Endothelial cell (in vitro differentiated cells): ENCODE measurements at regions not wholly inside any gene's neighbourhood (a gene's known extent, or its start where the extent isn't known, plus 50 kb on each side); places are given as distances from the start of the nearest gene placed in this dataset.

Experiments used
- DNase-seq: peaks from one replicate; pipeline ENCODE4 v3.0.0; 2021; ENCODE audit warnings: low spot score
- H3K27ac Mint-ChIP-seq: one replicate; pipeline ENCODE4 v1.8.0; 2021; ENCODE audit warnings: mixed read lengths, inconsistent platforms; ENCODE audit not compliant: unreplicated experiment
- H3K27me3 Mint-ChIP-seq: one replicate; pipeline ENCODE4 v1.8.0; 2021; ENCODE audit warnings: mild to moderate bottlenecking, moderate library complexity, mixed read lengths, inconsistent platforms; ENCODE audit not compliant: unreplicated experiment
- H3K36me3 Mint-ChIP-seq: one replicate; pipeline ENCODE4 v1.8.0; 2021; ENCODE audit warnings: mild to moderate bottlenecking, low read depth, mixed read lengths, inconsistent platforms; ENCODE audit not compliant: unreplicated experiment
- H3K4me1 Mint-ChIP-seq: one replicate; pipeline ENCODE4 v1.8.0; 2021; ENCODE audit warnings: mild to moderate bottlenecking, mixed read lengths, inconsistent platforms; ENCODE audit not compliant: unreplicated experiment
- H3K4me3 Mint-ChIP-seq: one replicate; pipeline ENCODE4 v1.8.0; 2021; ENCODE audit warnings: mild to moderate bottlenecking, mixed read lengths, inconsistent platforms; ENCODE audit not compliant: unreplicated experiment
- H3K9me3 Mint-ChIP-seq: one replicate; pipeline ENCODE4 v1.8.0; 2021; ENCODE audit warnings: mixed read lengths, inconsistent platforms; ENCODE audit not compliant: unreplicated experiment
- TF ChIP-seq, protein P1 (sequence below): fragments of 200-600 bp; sonication (generic); IDR thresholded peaks from one replicate; pipeline ENCODE4 v1.5.0; 2021; ENCODE audit warnings: antibody characterized with exemption; ENCODE audit not compliant: unreplicated experiment

GRCh38 chr1:188888386-188888785 lies 1589.3 kb downstream of the BRINP3 start:
- TF ChIP-seq, protein P1, sequence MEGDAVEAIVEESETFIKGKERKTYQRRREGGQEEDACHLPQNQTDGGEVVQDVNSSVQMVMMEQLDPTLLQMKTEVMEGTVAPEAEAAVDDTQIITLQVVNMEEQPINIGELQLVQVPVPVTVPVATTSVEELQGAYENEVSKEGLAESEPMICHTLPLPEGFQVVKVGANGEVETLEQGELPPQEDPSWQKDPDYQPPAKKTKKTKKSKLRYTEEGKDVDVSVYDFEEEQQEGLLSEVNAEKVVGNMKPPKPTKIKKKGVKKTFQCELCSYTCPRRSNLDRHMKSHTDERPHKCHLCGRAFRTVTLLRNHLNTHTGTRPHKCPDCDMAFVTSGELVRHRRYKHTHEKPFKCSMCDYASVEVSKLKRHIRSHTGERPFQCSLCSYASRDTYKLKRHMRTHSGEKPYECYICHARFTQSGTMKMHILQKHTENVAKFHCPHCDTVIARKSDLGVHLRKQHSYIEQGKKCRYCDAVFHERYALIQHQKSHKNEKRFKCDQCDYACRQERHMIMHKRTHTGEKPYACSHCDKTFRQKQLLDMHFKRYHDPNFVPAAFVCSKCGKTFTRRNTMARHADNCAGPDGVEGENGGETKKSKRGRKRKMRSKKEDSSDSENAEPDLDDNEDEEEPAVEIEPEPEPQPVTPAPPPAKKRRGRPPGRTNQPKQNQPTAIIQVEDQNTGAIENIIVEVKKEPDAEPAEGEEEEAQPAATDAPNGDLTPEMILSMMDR, result no peak
- no peak overlapping the region for H3K27ac Mint-ChIP-seq
- no peaks in the 10 kb centered on the region for H3K9me3 Mint-ChIP-seq
- no peaks in the 10 kb centered on the region for H3K36me3 Mint-ChIP-seq
- no peaks in the 10 kb centered on the region for H3K27me3 Mint-ChIP-seq
- H3K4me1 Mint-ChIP-seq, result no peaks in the 10 kb centered on the region
- no peak for DNase-seq
- no peak overlapping the region for H3K4me3 Mint-ChIP-seq

GRCh38 chr1:188889166-188889565 lies 1588.5 kb downstream of the BRINP3 start:
- Mint-ChIP-seq H3K27ac (no peak overlapping the region), H3K4me1 (no peaks in the 10 kb centered on the region), H3K9me3 (no peaks in the 10 kb centered on the region), H3K36me3 (no peaks in the 10 kb centered on the region), H3K27me3 (no peaks in the 10 kb centered on the region), H3K4me3 (no peak overlapping the region)
- TF ChIP-seq, protein P1, result no peak
- DNase-seq, result no peak

- DNase-seq, result no peak
- no peaks in the 10 kb centered on the region for H3K9me3 Mint-ChIP-seq
These were observed 1585.7 kb downstream of the BRINP3 start for GRCh38 chr1:188891958-188892357.

DNA sequence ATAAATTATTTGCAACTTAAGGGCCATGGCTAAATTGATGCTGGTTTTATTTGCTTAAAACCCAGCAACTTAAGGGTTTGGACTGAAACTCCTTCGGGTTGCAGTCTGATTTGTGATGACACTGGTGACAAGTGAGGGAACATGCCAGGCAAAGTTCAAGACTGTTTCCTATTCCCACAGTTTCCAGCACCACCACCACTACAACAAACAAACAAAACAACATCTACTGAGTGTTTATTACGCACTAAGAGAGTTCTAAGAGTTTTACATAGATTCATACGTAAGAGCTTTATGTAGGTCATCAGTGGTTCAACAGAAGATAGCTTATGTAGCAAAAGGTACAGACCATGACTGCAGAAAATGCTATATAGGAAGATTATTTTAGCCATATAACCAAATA lies 1582.1 kb downstream of the BRINP3 start:
- no peaks in the 10 kb centered on the region for H3K36me3 Mint-ChIP-seq
- no peak for DNase-seq
- H3K9me3 Mint-ChIP-seq, result no peaks in the 10 kb centered on the region
- H3K4me3 Mint-ChIP-seq, result no peak overlapping the region
- peaks cover 1% of the 10 kb centered on the region for H3K27me3 Mint-ChIP-seq
- no peak overlapping the region for H3K27ac Mint-ChIP-seq
- TF ChIP-seq, protein P1, result no peak
- H3K4me1 Mint-ChIP-seq, result no peaks in the 10 kb centered on the region

More at GRCh38 chr1:188891958-188892357, 1585.7 kb downstream of the BRINP3 start:
- H3K27ac Mint-ChIP-seq, result no peak overlapping the region
- H3K27me3 Mint-ChIP-seq, result no peaks in the 10 kb centered on the region
- H3K4me3 Mint-ChIP-seq, result no peak overlapping the region
- no peaks in the 10 kb centered on the region for H3K4me1 Mint-ChIP-seq
- TF ChIP-seq, protein P1, result no peak
- H3K36me3 Mint-ChIP-seq, result no peaks in the 10 kb centered on the region

- no peaks in the 10 kb centered on the region for H3K9me3 Mint-ChIP-seq
- H3K4me1 Mint-ChIP-seq, result no peaks in the 10 kb centered on the region
- H3K27me3 Mint-ChIP-seq, result peaks cover 5% of the 10 kb centered on the region
These were observed 1574.4 kb downstream of the BRINP3 start for GRCh38 chr1:188903241-188903640.

More at GRCh38 chr1:188903241-188903640, 1574.4 kb downstream of the BRINP3 start:
- DNase-seq, result no peak
- H3K27ac Mint-ChIP-seq, result no peak overlapping the region
- TF ChIP-seq, protein P1, result no peak
- H3K36me3 Mint-ChIP-seq, result no peaks in the 10 kb centered on the region
- H3K4me3 Mint-ChIP-seq, result no peak overlapping the region
